Peyer's patch (tissue), 4 donors: ENCODE measurements at regions not wholly inside any gene's neighbourhood (a gene's known extent, or its start where the extent isn't known, plus 50 kb on each side); places are given as distances from the start of the nearest gene placed in this dataset.
A peak's percentile ranks its signal among the peaks of the same experiment; 100 is the strongest.

Source experiments
- DNase-seq, 3 donors: peaks; one replicate each; pipeline ENCODE4 v3.0.0-alpha.2; 2017 to 2019
- H3K27ac ChIP-seq, 4 donors: fragments of 200-600 bp; sonication (generic); one replicate each; pipeline ENCODE4 v1.5.1; 2016 to 2019
- H3K27me3 ChIP-seq, 2 donors: fragments of 200-600 bp; sonication (generic); one replicate each; pipeline ENCODE4 v1.5.1; 2019
- H3K36me3 ChIP-seq, 3 donors: fragments of 200-600 bp; sonication (generic); one replicate each; pipeline ENCODE4 v1.5.1; 2016 to 2019
- H3K4me1 ChIP-seq, 4 donors: fragments of 200-600 bp; sonication (generic); one replicate each; pipeline ENCODE4 v1.5.1; 2016 to 2019
- H3K4me3 ChIP-seq, 4 donors: fragments of 200-600 bp; sonication (generic); 1 replicate in 3 of 4; 2 replicates in 1 of 4; pipeline ENCODE4 v1.5.1; 2016 to 2019; ENCODE audit warnings: mild to moderate bottlenecking in 1 of 4
- H3K9me3 ChIP-seq, 4 donors: fragments of 200-600 bp; sonication (generic); one replicate each; pipeline ENCODE4 v1.5.1; 2016 to 2019; ENCODE audit warnings: mild to moderate bottlenecking in 1 of 4
- CTCF ChIP-seq, 6 experiments: fragments of 450-650 bp in 4 of 6; fragments of 200-600 bp in 2 of 6; sonication (generic) in 1 of 6; IDR thresholded peaks; one replicate each; pipeline ENCODE4 v1.5.1; 2017 to 2019; ENCODE audit warnings: antibody characterized with exemption in 6 of 6, mild to moderate bottlenecking in 3 of 6, moderate library complexity in 1 of 6
- POLR2A ChIP-seq, 2 donors: fragments of 450-650 bp; IDR thresholded peaks; one replicate each; pipeline ENCODE4 v1.5.1; 2017; ENCODE audit warnings: antibody characterized with exemption in 2 of 2, mild to moderate bottlenecking in 2 of 2, moderate library complexity in 2 of 2
- small RNA-seq, 2 donors: library from RNA; depleted of rRNA; stranded (forward); fragments of <200 nt; gene quantifications; one replicate each; pipeline ENCODE3, GENCODE V24; 2016

- peak; percentile 78 to 89 (median 82) for DNase-seq
- Histone ChIP-seq H3K4me1 (peaks cover 8 to 29% (median 15%) of the 10 kb centered on the region in 4 donors), H3K36me3 (no peaks in the 10 kb centered on the region), H3K9me3 (no peaks in the 10 kb centered on the region), H3K27me3 (no peaks in the 10 kb centered on the region), H3K27ac (peak overlapping the region; percentile 90 to 97 (median 94)), H3K4me3 (peak overlapping the region; percentile 54 to 75 (median 66))
- no peak for TF ChIP-seq CTCF (IDR thresholded peaks at IDR 0.05)
- TF ChIP-seq POLR2A (IDR thresholded peaks at IDR 0.05): peak in 1 of 2 donors; percentile 24
These were observed 53.7 kb upstream of the KDM7A start for GRCh38 chr7:140230516-140230860.

- peak; percentile 86 to 93 (median 87) for DNase-seq
- Histone ChIP-seq H3K9me3 (no peaks in the 10 kb centered on the region), H3K27ac (peak overlapping the region; percentile 90 to 97 (median 94)), H3K4me3 (peak overlapping the region; percentile 54 to 75 (median 66)), H3K27me3 (no peaks in the 10 kb centered on the region), H3K4me1 (peaks cover 8 to 29% (median 15%) of the 10 kb centered on the region in 4 donors), H3K36me3 (no peaks in the 10 kb centered on the region)
- TF ChIP-seq CTCF (IDR thresholded peaks at IDR 0.05) (no peak), POLR2A (IDR thresholded peaks at IDR 0.05) (peak in 1 of 2 donors; percentile 41)
These were observed 53.1 kb upstream of the KDM7A start for GRCh38 chr7:140229591-140230515.

- Histone ChIP-seq H3K27ac (peak overlapping the region; percentile 90 to 97 (median 94)), H3K9me3 (no peaks in the 10 kb centered on the region), H3K4me3 (peak overlapping the region in 1 of 4 donors; percentile 54), H3K4me1 (peaks cover 8 to 29% (median 18%) of the 10 kb centered on the region in 4 donors), H3K27me3 (no peaks in the 10 kb centered on the region), H3K36me3 (no peaks in the 10 kb centered on the region)
- TF ChIP-seq POLR2A (IDR thresholded peaks at IDR 0.05) (no peak), CTCF (IDR thresholded peaks at IDR 0.05) (no peak)
- DNase-seq: no peak
These were observed 52.3 kb upstream of the KDM7A start for GRCh38 chr7:140229101-140229525.

Small RNA genes in the stretch of these regions (small RNA-seq; reads per million reads assigned to genes)
- 0 reads per million in 2 donors for gene RNU1-58P
